ENCODE measurements at regions not wholly inside any gene's neighbourhood (a gene's known extent, or its start where the extent isn't known, plus 50 kb on each side); places are given as distances from the start of the nearest gene placed in this dataset.

DNA sequence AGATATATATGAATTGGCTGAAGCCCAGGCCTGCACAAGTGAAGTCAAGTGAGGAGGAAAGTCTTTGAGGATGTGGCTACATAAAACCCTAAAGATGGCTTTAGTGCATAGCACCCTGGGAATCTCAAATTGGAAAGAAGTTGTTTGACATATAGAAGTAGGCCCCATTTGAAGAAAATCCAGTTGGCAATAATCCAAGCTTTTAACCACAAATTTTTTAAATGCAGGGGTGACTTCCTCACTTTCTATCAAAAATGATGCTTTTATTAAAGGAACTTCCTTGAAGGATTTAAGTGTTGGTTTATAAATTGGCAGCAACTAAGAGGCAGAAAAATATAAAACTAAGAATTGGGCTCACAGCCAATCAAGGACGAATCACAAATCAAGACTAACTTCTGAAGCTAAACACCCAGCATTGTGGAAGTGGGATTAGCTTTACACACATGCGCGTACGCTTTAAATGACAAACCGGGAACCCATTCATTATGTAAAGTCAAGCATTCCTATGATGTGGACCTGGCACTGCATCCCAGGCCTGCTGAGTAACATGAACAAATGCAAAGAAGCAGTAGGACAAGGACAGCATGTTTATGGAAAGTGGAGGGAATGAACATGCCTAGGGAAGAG is 63.3 kb downstream of the NOG start:
- H3K27ac ChIP-seq (ENCODE audit: insufficient read depth, low read depth, low read length): no peak overlapping the region
- POLR2A ChIA-PET: no interaction called here
- CTCF ChIA-PET: interaction anchor here (1.1 to 2.0 kb wide), 2 partner anchors 59 kb away, joined by 3 to 10 read pairs; no protein-coding TSS in a partner anchor
- H3K9ac ChIP-seq (replicated peaks; ENCODE audit: extremely low read depth, insufficient read depth, low read length): no peak overlapping the region
- no peaks in the 10 kb centered on the region for H3K9me3 ChIP-seq (replicated peaks; ENCODE audit: control insufficient read depth, insufficient read depth, low read length)
- H4K20me1 ChIP-seq (replicated peaks; ENCODE audit: control insufficient read depth, extremely low read depth, insufficient read depth, low read length): no peaks in the 10 kb centered on the region
- no peaks in the 10 kb centered on the region for H3K4me1 ChIP-seq (ENCODE audit: control insufficient read depth, extremely low read depth, insufficient read depth, low read length)
- BruUV-seq (replicated peaks): no TSS peak
- intact Hi-C loops (cut with micrococcal nuclease) (no loop called here), dilution Hi-C loops (cut with MboI; ENCODE audit: extremely low pct_ligation_motif_present, low sequenced_read_pairs) (no loop called here)
- H3K79me2 ChIP-seq (ENCODE audit: control insufficient read depth, insufficient read depth, low read length): no peaks in the 10 kb centered on the region
- no peak for TF ChIP-seq POLR2AphosphoS5 (IDR thresholded peaks at IDR 0.05; ENCODE audit: insufficient read depth, low read depth, low read length)
- no peak for TF ChIP-seq EZH2 (IDR thresholded peaks at IDR 0.05; ENCODE audit: borderline replicate concordance, low read depth, low read length, severe bottlenecking)
- TF ChIP-seq JUN (IDR thresholded peaks at IDR 0.05; ENCODE audit: borderline replicate concordance, insufficient read depth, insufficient read length, low read depth): no peak
- TF ChIP-seq, protein P1, sequence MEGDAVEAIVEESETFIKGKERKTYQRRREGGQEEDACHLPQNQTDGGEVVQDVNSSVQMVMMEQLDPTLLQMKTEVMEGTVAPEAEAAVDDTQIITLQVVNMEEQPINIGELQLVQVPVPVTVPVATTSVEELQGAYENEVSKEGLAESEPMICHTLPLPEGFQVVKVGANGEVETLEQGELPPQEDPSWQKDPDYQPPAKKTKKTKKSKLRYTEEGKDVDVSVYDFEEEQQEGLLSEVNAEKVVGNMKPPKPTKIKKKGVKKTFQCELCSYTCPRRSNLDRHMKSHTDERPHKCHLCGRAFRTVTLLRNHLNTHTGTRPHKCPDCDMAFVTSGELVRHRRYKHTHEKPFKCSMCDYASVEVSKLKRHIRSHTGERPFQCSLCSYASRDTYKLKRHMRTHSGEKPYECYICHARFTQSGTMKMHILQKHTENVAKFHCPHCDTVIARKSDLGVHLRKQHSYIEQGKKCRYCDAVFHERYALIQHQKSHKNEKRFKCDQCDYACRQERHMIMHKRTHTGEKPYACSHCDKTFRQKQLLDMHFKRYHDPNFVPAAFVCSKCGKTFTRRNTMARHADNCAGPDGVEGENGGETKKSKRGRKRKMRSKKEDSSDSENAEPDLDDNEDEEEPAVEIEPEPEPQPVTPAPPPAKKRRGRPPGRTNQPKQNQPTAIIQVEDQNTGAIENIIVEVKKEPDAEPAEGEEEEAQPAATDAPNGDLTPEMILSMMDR (IDR thresholded peaks at IDR 0.05; ENCODE audit: extremely low read depth in 1 of 2, insufficient read depth in 1 of 2, low read depth in 1 of 2, low read length in 2 of 2): no peak
- TF ChIP-seq, protein P2, sequence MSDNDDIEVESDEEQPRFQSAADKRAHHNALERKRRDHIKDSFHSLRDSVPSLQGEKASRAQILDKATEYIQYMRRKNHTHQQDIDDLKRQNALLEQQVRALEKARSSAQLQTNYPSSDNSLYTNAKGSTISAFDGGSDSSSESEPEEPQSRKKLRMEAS (IDR thresholded peaks at IDR 0.05; ENCODE audit: insufficient read depth, insufficient read length): no peak
- no peak for TF ChIP-seq GATA2 (IDR thresholded peaks at IDR 0.05; ENCODE audit: insufficient read depth, insufficient read length, low read depth, low read length)
- no peak for TF ChIP-seq POLR2A (IDR thresholded peaks at IDR 0.05; ENCODE audit: low read depth, low read length)
- no peaks in the 10 kb centered on the region for H3K36me3 ChIP-seq (ENCODE audit: control insufficient read depth in 2 of 2, extremely low read depth in 1 of 2, insufficient read depth in 2 of 2, low read length in 2 of 2)
- H3K9me1 ChIP-seq (replicated peaks; ENCODE audit: control insufficient read depth, extremely low read depth, insufficient read depth, low read length): no peaks in the 10 kb centered on the region
- FAIRE-seq: no peak
- no peak for DNase-seq (ENCODE audit: low read depth, low spot score)
- peaks cover 0 to 8% of the 10 kb centered on the region in 2 experiments for H3K27me3 ChIP-seq (ENCODE audit: control insufficient read depth in 2 of 2, insufficient read depth in 2 of 2, low read length in 2 of 2)
- H3K4me2 ChIP-seq (ENCODE audit: insufficient read depth, low read length): no peak overlapping the region
- no peak overlapping the region for H2AFZ ChIP-seq (ENCODE audit: low read depth, low read length)
- no peak overlapping the region for H3K4me3 ChIP-seq (replicated peaks in 1 of 3; ENCODE audit: insufficient read depth in 1 of 3, low read depth in 1 of 3, low read length in 3 of 3)
